Fibroblast of skin of left quadriceps (primary cell): ENCODE measurements at regions not wholly inside any gene's neighbourhood (a gene's known extent, or its start where the extent isn't known, plus 50 kb on each side); places are given as distances from the start of the nearest gene placed in this dataset.

ENCODE experiments used
- DNase-seq, 2 experiments: peaks; one replicate each; pipeline ENCODE4 v3.0.0-alpha.2; 2013; ENCODE audit warnings: low read depth in 2 of 2

- no peak for DNase-seq
Measured at GRCh38 chr1:63116016-63116415, 206.4 kb upstream of the FOXD3 start.

- DNase-seq: peak; percentile 41 to 42
Measured at GRCh38 chr1:63119575-63120155, 202.7 kb upstream of the FOXD3 start.

- no peak for DNase-seq
Measured at GRCh38 chr1:63122079-63122478, 200.3 kb upstream of the FOXD3 start.

GRCh38 chr1:63124666-63125191 is 197.6 kb upstream of the FOXD3 start:
- peak; percentile 70 to 71 for DNase-seq

GRCh38 chr1:63126104-63126503 is 196.3 kb upstream of the FOXD3 start:
- DNase-seq: no peak

- peak; percentile 77 to 80 for DNase-seq
Measured at GRCh38 chr1:63127376-63127775, 195.0 kb upstream of the FOXD3 start.

GRCh38 chr1:63128556-63128955 is 193.8 kb upstream of the FOXD3 start:
- no peak for DNase-seq

GRCh38 chr1:63129184-63129583 is 193.2 kb upstream of the FOXD3 start:
- DNase-seq: no peak

GRCh38 chr1:63129855-63130254 is 192.5 kb upstream of the FOXD3 start:
- no peak for DNase-seq

- no peak for DNase-seq
Measured at GRCh38 chr1:63134501-63135173, 187.7 kb upstream of the FOXD3 start.

- DNase-seq: no peak
Measured at GRCh38 chr1:63135174-63135512, 187.2 kb upstream of the FOXD3 start.

GRCh38 chr1:63135801-63136200 is 186.6 kb upstream of the FOXD3 start:
- no peak for DNase-seq

GRCh38 chr1:63142001-63142400 is 180.4 kb upstream of the FOXD3 start:
- DNase-seq: no peak

GRCh38 chr1:63143482-63143881 is 178.9 kb upstream of the FOXD3 start:
- DNase-seq: no peak

GRCh38 chr1:63147783-63148182 is 174.6 kb upstream of the FOXD3 start:
- DNase-seq: no peak

GRCh38 chr1:63148825-63149645 is 173.3 kb upstream of the FOXD3 start:
- peak; percentile 18 to 21 for DNase-seq

- no peak for DNase-seq
Measured at GRCh38 chr1:63152572-63152971, 169.8 kb upstream of the FOXD3 start.

- no peak for DNase-seq
Measured at GRCh38 chr1:63155437-63155836, 166.9 kb upstream of the FOXD3 start.

GRCh38 chr1:63157085-63157484 is 165.3 kb upstream of the FOXD3 start:
- DNase-seq: no peak

GRCh38 chr1:63169057-63169456 is 153.3 kb upstream of the FOXD3 start:
- DNase-seq: no peak

GRCh38 chr1:63173161-63173560 is 149.2 kb upstream of the FOXD3 start:
- DNase-seq: no peak

GRCh38 chr1:63189677-63190076 is 132.7 kb upstream of the FOXD3 start:
- no peak for DNase-seq

GRCh38 chr1:63190171-63190570 is 132.2 kb upstream of the FOXD3 start:
- no peak for DNase-seq
